Activated CD8-positive, alpha-beta T cell treated with anti-CD3 and anti-CD28 coated beads for 36 hours (primary cell): ENCODE measurements at regions not wholly inside any gene's neighbourhood (a gene's known extent, or its start where the extent isn't known, plus 50 kb on each side); places are given as distances from the start of the nearest gene placed in this dataset.
"Not testable (repeated sequence)": the region's sequence is repeated elsewhere in the genome, so short reads cannot be mapped to it uniquely, and the experiment has no call there.

ENCODE experiments used
- ATAC-seq: fragments of 200-7000 bp; cut with Tn5 transposase; one replicate; pipeline ENCODE4 v1.10.0; 2021; ENCODE audit warnings: mild to moderate bottlenecking, moderate library complexity
- CTCF ChIA-PET: fragments of 350-600 bp; sonication (Branson Sonifier 250); formaldehyde crosslinking; loops from one replicate; lab custom pipeline; 2021; ENCODE audit warnings: antibody characterized with exemption; lab: Charles Lee
- POLR2A ChIA-PET: fragments of 350-600 bp; sonication (Branson Sonifier 250); formaldehyde crosslinking; loops from one replicate; lab custom pipeline; 2021; ENCODE audit warnings: antibody characterized with exemption; lab: Charles Lee
- DNase-seq: peaks from one replicate; pipeline ENCODE4 v3.0.0-alpha.2; 2020
- H3K27ac Mint-ChIP-seq: one replicate; pipeline ENCODE4 v1.8.0; 2021; ENCODE audit warnings: mild to moderate bottlenecking, mixed read lengths
- H3K27me3 Mint-ChIP-seq: one replicate; pipeline ENCODE4 v1.8.0; 2021; ENCODE audit warnings: mixed read lengths
- H3K36me3 Mint-ChIP-seq: one replicate; pipeline ENCODE4 v1.8.0; 2021; ENCODE audit warnings: low read depth, mixed read lengths
- H3K4me1 Mint-ChIP-seq: one replicate; pipeline ENCODE4 v1.8.0; 2021; ENCODE audit warnings: low read depth, mixed read lengths
- H3K4me3 Mint-ChIP-seq: one replicate; pipeline ENCODE4 v1.8.0; 2021; ENCODE audit warnings: mild to moderate bottlenecking, moderate library complexity, mixed read lengths
- H3K9me3 Mint-ChIP-seq: one replicate; pipeline ENCODE4 v1.8.0; 2021; ENCODE audit warnings: mixed read lengths
- CTCF ChIP-seq: fragments of 200-600 bp; IDR thresholded peaks from one replicate; pipeline ENCODE4 v1.8.0; 2022; ENCODE audit warnings: antibody characterized with exemption, mild to moderate bottlenecking
- intact Hi-C: fragments of 100-400 bp; cut with micrococcal nuclease; formaldehyde crosslinking; loops from one replicate; pipeline ENCODE4 v1.10.0; 2022

GRCh38 chr7:35853194-35853593 lies 52.3 kb downstream of the SEPTIN7 start:
- H3K27ac Mint-ChIP-seq, ATAC-seq, intact Hi-C loops, H3K9me3 Mint-ChIP-seq, H3K27me3 Mint-ChIP-seq, H3K4me3 Mint-ChIP-seq, POLR2A ChIA-PET, DNase-seq: not testable (repeated sequence)
- CTCF ChIA-PET = interaction anchor here (1.0 to 1.5 kb wide), 2 partner anchors 10 to 50 kb away, joined by 3 read pairs; no protein-coding TSS in a partner anchor
- Mint-ChIP-seq H3K36me3 (peaks cover 46% of the 10 kb centered on the region), H3K4me1 (peaks cover 58% of the 10 kb centered on the region)

GRCh38 chr7:35854311-35854710 lies 53.5 kb downstream of the SEPTIN7 start:
- ATAC-seq (no peak), DNase-seq (no peak)
- CTCF ChIA-PET = no interaction called here
- no peak overlapping the region for H3K4me3 Mint-ChIP-seq
- peaks cover 52% of the 10 kb centered on the region for H3K4me1 Mint-ChIP-seq
- H3K27ac Mint-ChIP-seq = no peak overlapping the region
- peaks cover 44% of the 10 kb centered on the region for H3K36me3 Mint-ChIP-seq
- TF ChIP-seq CTCF = no peak
- intact Hi-C loops = no loop called here
- H3K9me3 Mint-ChIP-seq = peaks cover 4% of the 10 kb centered on the region
- POLR2A ChIA-PET = interaction anchor here (1.7 kb wide), 1 partner anchor 53 kb away, joined by 3 read pairs; the partner anchor contains the start of gene SEPTIN7
- no peaks in the 10 kb centered on the region for H3K27me3 Mint-ChIP-seq

DNA sequence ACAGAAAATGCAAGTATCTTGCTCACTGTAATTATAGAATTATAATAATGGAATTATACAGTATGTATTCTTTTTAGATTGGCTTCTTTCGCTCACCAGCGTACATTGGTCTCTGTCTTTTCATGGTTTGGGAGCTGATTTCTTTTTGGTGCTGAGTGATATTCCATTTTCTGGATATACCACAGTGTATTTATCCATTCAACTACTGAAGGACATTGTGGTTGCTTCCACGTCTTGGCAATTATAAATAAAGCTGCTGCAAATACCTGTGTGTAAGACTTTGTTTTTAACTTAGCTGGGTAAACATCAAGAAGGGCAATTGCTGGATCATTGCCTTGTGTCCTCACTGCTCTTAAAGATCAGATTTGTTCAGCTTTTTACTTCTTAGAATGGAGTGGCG lies 55.3 kb downstream of the SEPTIN7 start:
- intact Hi-C loops = no loop called here
- DNase-seq = no peak
- Mint-ChIP-seq H3K9me3 (peaks cover 4% of the 10 kb centered on the region), H3K4me3 (no peak overlapping the region), H3K4me1 (peaks cover 53% of the 10 kb centered on the region), H3K27ac (peak overlapping the region; percentile 7), H3K36me3 (peaks cover 42% of the 10 kb centered on the region), H3K27me3 (no peaks in the 10 kb centered on the region)
- ChIA-PET CTCF (interaction anchor here (0.9 to 1.5 kb wide), 2 partner anchors 12 to 18 kb away, joined by 3 read pairs; no protein-coding TSS in a partner anchor), POLR2A (no interaction called here)
- no peak for ATAC-seq
- no peak for TF ChIP-seq CTCF

- ChIA-PET POLR2A (no interaction called here), CTCF (no interaction called here)
- Mint-ChIP-seq H3K4me3 (no peak overlapping the region), H3K27me3 (no peaks in the 10 kb centered on the region), H3K4me1 (peaks cover 40% of the 10 kb centered on the region), H3K36me3 (peaks cover 31% of the 10 kb centered on the region), H3K9me3 (peaks cover 3% of the 10 kb centered on the region), H3K27ac (peak overlapping the region; percentile 17)
- ATAC-seq (no peak), DNase-seq (no peak)
- intact Hi-C loops = no loop called here
- no peak for TF ChIP-seq CTCF
Measured at GRCh38 chr7:35860664-35861063, 59.8 kb downstream of the SEPTIN7 start.

DNA sequence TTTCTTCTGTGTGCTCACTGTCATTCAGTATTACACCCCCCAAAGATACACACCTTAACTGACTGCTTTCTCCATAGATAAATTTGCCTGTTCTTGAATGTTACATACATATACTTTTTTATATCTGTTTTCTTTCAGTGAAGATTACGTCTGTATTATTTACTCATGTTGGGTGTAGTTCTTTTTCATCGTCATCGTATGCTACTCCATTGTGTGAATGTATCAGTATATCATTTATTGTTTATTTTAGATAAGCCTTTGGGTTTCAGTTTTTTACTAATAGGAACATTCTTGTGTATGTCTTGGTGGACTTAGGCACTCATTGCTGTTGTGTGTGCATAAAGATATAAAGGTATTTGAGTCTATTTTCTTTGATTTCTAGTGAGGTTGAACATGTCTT lies 64.4 kb downstream of the SEPTIN7 start:
- no peak overlapping the region for H3K4me3 Mint-ChIP-seq
- ChIA-PET CTCF (interaction anchor here (0.6 kb wide), 1 partner anchor 45 kb away, joined by 3 read pairs; no protein-coding TSS in a partner anchor), POLR2A (no interaction called here)
- H3K27ac Mint-ChIP-seq = no peak overlapping the region
- no peaks in the 10 kb centered on the region for H3K9me3 Mint-ChIP-seq
- peaks cover 39% of the 10 kb centered on the region for H3K4me1 Mint-ChIP-seq
- no peak for TF ChIP-seq CTCF
- no peaks in the 10 kb centered on the region for H3K27me3 Mint-ChIP-seq
- DNase-seq = no peak
- intact Hi-C loops = no loop called here
- no peak for ATAC-seq
- H3K36me3 Mint-ChIP-seq = peaks cover 42% of the 10 kb centered on the region
